Smooth muscle cell (in vitro differentiated cells): ENCODE measurements at regions not wholly inside any gene's neighbourhood (a gene's known extent, or its start where the extent isn't known, plus 50 kb on each side); places are given as distances from the start of the nearest gene placed in this dataset.

Experiments
- DNase-seq: peaks from one replicate; lab custom pipeline; 2025; ENCODE audit not compliant: unreplicated experiment; lab: John Stamatoyannopoulos, UW
- H2AFZ ChIP-seq: fragments of 200-600 bp; sonication (generic); 2 replicates; pipeline ENCODE4 v1.6.0; 2016; ENCODE audit warnings: antibody characterized with exemption, low read depth, mild to moderate bottlenecking
- H3F3A ChIP-seq: fragments of 200-600 bp; sonication (generic); 2 replicates; pipeline ENCODE4 v1.6.0; 2017; ENCODE audit warnings: antibody characterized with exemption, low read depth
- H3K27ac ChIP-seq: fragments of 200-600 bp; sonication (generic); 2 replicates; pipeline ENCODE4 v1.5.1; 2016; ENCODE audit warnings: low read depth, mild to moderate bottlenecking
- H3K27me3 ChIP-seq: fragments of 200-600 bp; sonication (generic); 2 replicates; pipeline ENCODE4 v1.6.1; 2016; ENCODE audit warnings: low read depth, mild to moderate bottlenecking
- H3K36me3 ChIP-seq: fragments of 200-600 bp; sonication (generic); 2 replicates; pipeline ENCODE4 v1.5.1; 2016; ENCODE audit warnings: low read depth
- H3K4me1 ChIP-seq: fragments of 200-600 bp; sonication (generic); 2 replicates; pipeline ENCODE4 v1.5.1; 2016; ENCODE audit warnings: low read depth
- H3K4me2 ChIP-seq: fragments of 200-600 bp; sonication (generic); 2 replicates; pipeline ENCODE4 v1.6.0; 2016; ENCODE audit warnings: mild to moderate bottlenecking
- H3K4me3 ChIP-seq: fragments of 200-600 bp; sonication (generic); 2 replicates; pipeline ENCODE4 v1.5.1; 2016; ENCODE audit warnings: mild to moderate bottlenecking
- H3K79me2 ChIP-seq: fragments of 200-600 bp; sonication (generic); 2 replicates; pipeline ENCODE4 v1.6.0; 2016; ENCODE audit warnings: low read depth, mild to moderate bottlenecking
- H3K9ac ChIP-seq: fragments of 200-600 bp; sonication (generic); 2 replicates; pipeline ENCODE4 v1.6.0; 2016; ENCODE audit warnings: low read depth
- H3K9me3 ChIP-seq: fragments of 200-600 bp; sonication (generic); replicated peaks from 2 replicates; pipeline ENCODE4 v1.5.1; 2016; ENCODE audit warnings: low read depth
- H4K20me1 ChIP-seq: fragments of 200-600 bp; sonication (generic); 2 replicates; pipeline ENCODE4 v1.6.0; 2016; ENCODE audit warnings: low read depth
- CTCF ChIP-seq: fragments of 200-600 bp; sonication (generic); IDR thresholded peaks from 2 replicates; pipeline ENCODE4 v1.5.1; 2017; ENCODE audit warnings: borderline replicate concordance, mild to moderate bottlenecking, antibody characterized with exemption; ENCODE audit not compliant: insufficient read depth, poor library complexity, severe bottlenecking
- WGBS: methylation state at CpG from one replicate; pipeline ENCODE4 v1.1.7; 2016; ENCODE audit warnings: low lambda C conversion rate; 5-methylcytosine and 5-hydroxymethylcytosine counted together

- H3F3A ChIP-seq = no peaks in the 10 kb centered on the region
- no peaks in the 10 kb centered on the region for H3K4me1 ChIP-seq
- no peak overlapping the region for H3K4me3 ChIP-seq
- no peaks in the 10 kb centered on the region for H3K36me3 ChIP-seq
- H3K27ac ChIP-seq = no peak overlapping the region
- no peaks in the 10 kb centered on the region for H3K9me3 ChIP-seq
- no peaks in the 10 kb centered on the region for H3K27me3 ChIP-seq
- H3K4me2 ChIP-seq = no peak overlapping the region
- no peaks in the 10 kb centered on the region for H4K20me1 ChIP-seq
- H3K79me2 ChIP-seq = no peaks in the 10 kb centered on the region
- TF ChIP-seq CTCF = no peak
- H2AFZ ChIP-seq = no peak overlapping the region
- DNase-seq = no peak
- no peak overlapping the region for H3K9ac ChIP-seq
Observed at GRCh38 chr5:120954255-120954654, 490.2 kb downstream of the PRR16 start.

DNA sequence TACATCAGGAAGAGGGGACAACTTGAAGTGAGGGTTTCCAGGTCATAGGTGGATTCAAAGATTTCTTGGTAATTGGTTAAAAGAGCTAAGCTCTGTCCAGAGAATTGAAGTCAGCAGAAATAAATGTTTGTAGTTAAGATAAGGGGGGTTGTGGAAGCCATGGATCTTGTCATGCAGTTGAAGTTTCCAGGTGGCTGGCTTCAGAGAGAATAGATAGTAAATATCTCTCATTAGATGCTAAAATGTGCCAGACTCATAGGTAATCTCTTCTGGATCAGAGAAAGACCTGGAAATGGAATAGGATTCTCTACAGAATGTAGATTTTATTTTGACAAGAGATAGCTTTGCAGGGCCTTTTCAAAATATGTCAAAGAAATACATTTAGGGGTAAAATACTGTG lies 491.7 kb downstream of the PRR16 start:
- H3K9me3 ChIP-seq = no peaks in the 10 kb centered on the region
- no peak for DNase-seq
- no peaks in the 10 kb centered on the region for H3F3A ChIP-seq
- TF ChIP-seq CTCF = no peak
- H2AFZ ChIP-seq = no peak overlapping the region
- no peaks in the 10 kb centered on the region for H3K79me2 ChIP-seq
- H3K4me1 ChIP-seq = no peaks in the 10 kb centered on the region
- no peaks in the 10 kb centered on the region for H3K36me3 ChIP-seq
- H3K4me3 ChIP-seq = no peak overlapping the region
- no peak overlapping the region for H3K27ac ChIP-seq
- H3K9ac ChIP-seq = no peak overlapping the region
- no peak overlapping the region for H3K4me2 ChIP-seq
- H3K27me3 ChIP-seq = no peaks in the 10 kb centered on the region
- H4K20me1 ChIP-seq = no peaks in the 10 kb centered on the region

- DNase-seq = no peak
- no peak overlapping the region for H2AFZ ChIP-seq
- H3K36me3 ChIP-seq = no peaks in the 10 kb centered on the region
- no peaks in the 10 kb centered on the region for H3F3A ChIP-seq
- H3K27ac ChIP-seq = no peak overlapping the region
- H3K9ac ChIP-seq = no peak overlapping the region
- H4K20me1 ChIP-seq = no peaks in the 10 kb centered on the region
- no peak overlapping the region for H3K4me3 ChIP-seq
- H3K4me1 ChIP-seq = no peaks in the 10 kb centered on the region
- 92% methylated on average over 7 of the region's 7 CpGs for WGBS
- no peaks in the 10 kb centered on the region for H3K9me3 ChIP-seq
- TF ChIP-seq CTCF = no peak
- H3K79me2 ChIP-seq = no peaks in the 10 kb centered on the region
- H3K27me3 ChIP-seq = no peaks in the 10 kb centered on the region
- no peak overlapping the region for H3K4me2 ChIP-seq
Observed at GRCh38 chr5:120958877-120959485, 494.9 kb downstream of the PRR16 start.

- H3K27me3 ChIP-seq = no peaks in the 10 kb centered on the region
- H3K9me3 ChIP-seq = no peaks in the 10 kb centered on the region
- no peak for TF ChIP-seq CTCF
- H4K20me1 ChIP-seq = no peaks in the 10 kb centered on the region
- no peak overlapping the region for H2AFZ ChIP-seq
- no peak overlapping the region for H3K4me3 ChIP-seq
- no peak overlapping the region for H3K4me2 ChIP-seq
- no peaks in the 10 kb centered on the region for H3K79me2 ChIP-seq
- H3K4me1 ChIP-seq = no peaks in the 10 kb centered on the region
- H3K9ac ChIP-seq = no peak overlapping the region
- no peak for DNase-seq
- no peaks in the 10 kb centered on the region for H3K36me3 ChIP-seq
- no peaks in the 10 kb centered on the region for H3F3A ChIP-seq
- no peak overlapping the region for H3K27ac ChIP-seq
- WGBS = 100% methylated on average over 1 of the region's 1 CpG
Observed at GRCh38 chr5:120960510-120960909, 496.4 kb downstream of the PRR16 start.
